Loucy (cell line): ENCODE measurements at regions not wholly inside any gene's neighbourhood (a gene's known extent, or its start where the extent isn't known, plus 50 kb on each side); places are given as distances from the start of the nearest gene placed in this dataset.
"Not testable (repeated sequence)": the region's sequence is repeated elsewhere in the genome, so short reads cannot be mapped to it uniquely, and the experiment has no call there.

Experiments
- H2AFZ ChIP-seq: fragments of 200-600 bp; sonication (generic); 2 replicates; pipeline ENCODE4 v1.6.0; 2016; ENCODE audit warnings: antibody characterized with exemption, mild to moderate bottlenecking, low read length, moderate library complexity
- H3F3A ChIP-seq: fragments of 200-600 bp; 2 replicates; pipeline ENCODE4 v1.6.0; 2016; ENCODE audit warnings: antibody characterized with exemption, low read depth, mild to moderate bottlenecking
- H3K27me3 ChIP-seq: fragments of 200-600 bp; sonication (generic); 2 replicates; pipeline ENCODE4 v1.6.1; 2014; ENCODE audit warnings: low read length, mild to moderate bottlenecking; ENCODE audit not compliant: insufficient read depth, poor library complexity, severe bottlenecking
- H3K36me3 ChIP-seq: fragments of 200-600 bp; sonication (generic); 2 replicates; pipeline ENCODE4 v1.6.1; 2016; ENCODE audit warnings: low read length; ENCODE audit not compliant: insufficient read depth
- H3K4me1 ChIP-seq: fragments of 200-600 bp; sonication (generic); 2 replicates; pipeline ENCODE4 v1.5.1; 2014; ENCODE audit warnings: low read length, mild to moderate bottlenecking; ENCODE audit not compliant: insufficient read depth, poor library complexity, severe bottlenecking
- H3K4me2 ChIP-seq: fragments of 200-600 bp; sonication (generic); 2 replicates; pipeline ENCODE4 v1.6.0; 2014; ENCODE audit warnings: antibody characterized with exemption, low read length, low read depth, mild to moderate bottlenecking; ENCODE audit not compliant: poor library complexity, severe bottlenecking
- H3K4me3 ChIP-seq: fragments of 200-600 bp; sonication (generic); 2 replicates; pipeline ENCODE4 v1.5.1; 2014; ENCODE audit warnings: low read length, mild to moderate bottlenecking, mixed read lengths; ENCODE audit not compliant: poor library complexity, severe bottlenecking
- H3K79me2 ChIP-seq: fragments of 200-600 bp; sonication (generic); 2 replicates; pipeline ENCODE4 v1.6.1; 2014; ENCODE audit warnings: low read length; ENCODE audit not compliant: insufficient read depth
- H3K9ac ChIP-seq: fragments of 200-600 bp; sonication (generic); 2 replicates; pipeline ENCODE4 v1.6.0; 2014; ENCODE audit warnings: mild to moderate bottlenecking, low read depth, low read length, moderate library complexity; ENCODE audit not compliant: poor library complexity, severe bottlenecking
- H3K9me2 ChIP-seq: fragments of 200-600 bp; sonication (generic); replicated peaks from 2 replicates; pipeline ENCODE4 v1.6.1; 2016; ENCODE audit warnings: low read depth, low read length, mixed read lengths
- H3K9me3 ChIP-seq: fragments of 200-600 bp; sonication (generic); 2 replicates; pipeline ENCODE4 v1.6.1; 2014; ENCODE audit warnings: mild to moderate bottlenecking, antibody characterized with exemption, low read length, low read depth; ENCODE audit not compliant: insufficient read depth
- H4K20me1 ChIP-seq: fragments of 200-600 bp; sonication (generic); 2 replicates; pipeline ENCODE4 v1.6.0; 2014; ENCODE audit warnings: antibody characterized with exemption, low read length, mild to moderate bottlenecking; ENCODE audit not compliant: insufficient read depth, poor library complexity, severe bottlenecking
- CTCF ChIP-seq: fragments of 200-600 bp; sonication (generic); conservative IDR thresholded peaks from 2 replicates; pipeline ENCODE4 v1.5.1; 2014; ENCODE audit warnings: mild to moderate bottlenecking, antibody characterized with exemption, low read length
- EZH2phosphoT487 ChIP-seq: fragments of 200-600 bp; IDR thresholded peaks from 2 replicates; pipeline ENCODE4 v1.6.1; 2018; ENCODE audit warnings: antibody characterized with exemption, mild to moderate bottlenecking, moderate library complexity, borderline replicate concordance

GRCh38 chr13:86253497-86253896, 454.3 kb upstream of the SLITRK6 start:
- not testable (repeated sequence) for H3K9me2 ChIP-seq, H3K79me2 ChIP-seq, H3K9ac ChIP-seq, H3K4me3 ChIP-seq, H3K4me1 ChIP-seq, H3K36me3 ChIP-seq, H3K4me2 ChIP-seq, H2AFZ ChIP-seq, H3F3A ChIP-seq, H3K27me3 ChIP-seq, H4K20me1 ChIP-seq, H3K9me3 ChIP-seq

- H3K9me3 ChIP-seq, H3K36me3 ChIP-seq, H3K4me3 ChIP-seq, H3F3A ChIP-seq, H2AFZ ChIP-seq, H3K4me2 ChIP-seq, H3K27me3 ChIP-seq, H3K9ac ChIP-seq, H3K79me2 ChIP-seq, H4K20me1 ChIP-seq, H3K9me2 ChIP-seq, H3K4me1 ChIP-seq: not testable (repeated sequence)
Measured at GRCh38 chr13:86255820-86256219, 456.6 kb upstream of the SLITRK6 start.

GRCh38 chr13:86269511-86269910, 470.3 kb upstream of the SLITRK6 start:
- Histone ChIP-seq H3F3A (no peaks in the 10 kb centered on the region), H3K4me3 (no peak overlapping the region), H3K4me2 (no peak overlapping the region), H2AFZ (no peak overlapping the region), H3K27me3 (no peaks in the 10 kb centered on the region), H3K79me2 (no peaks in the 10 kb centered on the region), H3K4me1 (no peaks in the 10 kb centered on the region), H3K9me3 (no peaks in the 10 kb centered on the region), H3K36me3 (no peaks in the 10 kb centered on the region), H3K9me2 (no peaks in the 10 kb centered on the region), H3K9ac (no peak overlapping the region), H4K20me1 (no peaks in the 10 kb centered on the region)
- no peak for TF ChIP-seq EZH2phosphoT487
- no peak for TF ChIP-seq CTCF

- Histone ChIP-seq H3F3A (no peaks in the 10 kb centered on the region), H4K20me1 (no peaks in the 10 kb centered on the region), H3K79me2 (no peaks in the 10 kb centered on the region), H3K36me3 (no peaks in the 10 kb centered on the region), H3K4me1 (peaks cover 5% of the 10 kb centered on the region), H3K9ac (no peak overlapping the region), H3K9me2 (no peaks in the 10 kb centered on the region), H2AFZ (no peak overlapping the region), H3K9me3 (no peaks in the 10 kb centered on the region), H3K27me3 (no peaks in the 10 kb centered on the region), H3K4me2 (no peak overlapping the region), H3K4me3 (no peak overlapping the region)
- TF ChIP-seq CTCF (no peak), EZH2phosphoT487 (no peak)
Measured at GRCh38 chr13:86282442-86282841, 483.2 kb upstream of the SLITRK6 start.
